ENCODE measurements at regions not wholly inside any gene's neighbourhood (a gene's known extent, or its start where the extent isn't known, plus 50 kb on each side); places are given as distances from the start of the nearest gene placed in this dataset.
A peak's percentile ranks its signal among the peaks of the same experiment; 100 is the strongest.

GRCh38 chr4:121243485-121243884, 79.4 kb upstream of the TNIP3 start:
- no peak for TF ChIP-seq CTCF (conservative IDR thresholded peaks at IDR 0.05; ENCODE audit: low read depth, low read length)
- no peak overlapping the region for H3K4me3 ChIP-seq (ENCODE audit: low read depth, low read length)
- peak; percentile 7 for DNase-seq (ENCODE audit: low read depth)

- no peak for TF ChIP-seq CTCF (conservative IDR thresholded peaks at IDR 0.05; ENCODE audit: low read depth, low read length)
- H3K4me3 ChIP-seq (ENCODE audit: low read depth, low read length), result no peak overlapping the region
Observed at GRCh38 chr4:121242188-121242750, 78.1 kb upstream of the TNIP3 start.

GRCh38 chr4:121239951-121240350, 75.8 kb upstream of the TNIP3 start:
- no peak for DNase-seq (ENCODE audit: low read depth)
- no peak overlapping the region for H3K4me3 ChIP-seq (ENCODE audit: low read depth, low read length)
- no peak for TF ChIP-seq CTCF (conservative IDR thresholded peaks at IDR 0.05; ENCODE audit: low read depth, low read length)

More at GRCh38 chr4:121242188-121242750, 78.1 kb upstream of the TNIP3 start:
- DNase-seq (ENCODE audit: low read depth), result no peak

GRCh38 chr4:121238461-121238860, 74.3 kb upstream of the TNIP3 start:
- no peak overlapping the region for H3K4me3 ChIP-seq (ENCODE audit: low read depth, low read length)
- no peak for DNase-seq (ENCODE audit: low read depth)
- TF ChIP-seq CTCF (conservative IDR thresholded peaks at IDR 0.05; ENCODE audit: low read depth, low read length), result no peak

GRCh38 chr4:121237069-121237399, 72.9 kb upstream of the TNIP3 start:
- DNase-seq (ENCODE audit: low read depth), result peak; percentile 74
- H3K4me3 ChIP-seq (ENCODE audit: low read depth, low read length), result no peak overlapping the region

GRCh38 chr4:121236353-121237068, 72.4 kb upstream of the TNIP3 start:
- TF ChIP-seq CTCF (conservative IDR thresholded peaks at IDR 0.05; ENCODE audit: low read depth, low read length), result no peak
- DNase-seq (ENCODE audit: low read depth), result no peak
- no peak overlapping the region for H3K4me3 ChIP-seq (ENCODE audit: low read depth, low read length)

More at GRCh38 chr4:121237069-121237399, 72.9 kb upstream of the TNIP3 start:
- no peak for TF ChIP-seq CTCF (conservative IDR thresholded peaks at IDR 0.05; ENCODE audit: low read depth, low read length)

- H3K4me3 ChIP-seq (ENCODE audit: low read depth, low read length), result no peak overlapping the region
- DNase-seq (ENCODE audit: low read depth), result peak; percentile 10
- TF ChIP-seq CTCF (conservative IDR thresholded peaks at IDR 0.05; ENCODE audit: low read depth, low read length), result no peak
Observed at GRCh38 chr4:121233982-121234381, 69.9 kb upstream of the TNIP3 start.

Data from choroid plexus epithelial cell (primary cell).